T47D (cell line): ENCODE measurements at regions not wholly inside any gene's neighbourhood (a gene's known extent, or its start where the extent isn't known, plus 50 kb on each side); places are given as distances from the start of the nearest gene placed in this dataset.
"Not testable (repeated sequence)": the region's sequence is repeated elsewhere in the genome, so short reads cannot be mapped to it uniquely, and the experiment has no call there.

Experiments used
- DNase-seq, 2 experiments: peaks; one replicate each; pipeline versions ENCODE4 v3.0.0 to v3.0.0-alpha.2; 2011 to 2012; ENCODE audit warnings: low read depth in 1 of 2, low spot score in 1 of 2
- in situ Hi-C: cut with HindIII; loops from 2 replicates; pipeline ENCODE4 v1.10.0; 2016; ENCODE audit warnings: low sequenced_read_pairs, low pct_unique_long_range_greater_than_20kb

GRCh38 chr3:195637473-195638233 is 53.9 kb upstream of the APOD start:
- DNase-seq, in situ Hi-C loops: not testable (repeated sequence)

- DNase-seq, in situ Hi-C loops: not testable (repeated sequence)
Measured at GRCh38 chr3:195637011-195637410, 53.3 kb upstream of the APOD start.

GRCh38 chr3:195635898-195636685 is 52.4 kb upstream of the APOD start:
- in situ Hi-C loops = not testable (repeated sequence)

GRCh38 chr3:195635262-195635873 is 51.6 kb upstream of the APOD start:
- in situ Hi-C loops, DNase-seq: not testable (repeated sequence)

More at GRCh38 chr3:195635898-195636685, 52.4 kb upstream of the APOD start:
- DNase-seq = peak in 1 of 2 experiments; percentile 59

- in situ Hi-C loops, DNase-seq: not testable (repeated sequence)
Measured at GRCh38 chr3:195634426-195635261, 50.9 kb upstream of the APOD start.
